CD4-positive, alpha-beta T cell treated with Interleukin-15 for 1 hour (primary cell): ENCODE measurements at regions not wholly inside any gene's neighbourhood (a gene's known extent, or its start where the extent isn't known, plus 50 kb on each side); places are given as distances from the start of the nearest gene placed in this dataset.
"Not testable (repeated sequence)": the region's sequence is repeated elsewhere in the genome, so short reads cannot be mapped to it uniquely, and the experiment has no call there.

ENCODE experiments used
- DNase-seq: peaks from one replicate; pipeline ENCODE4 v3.0.0-alpha.2; 2020

DNA sequence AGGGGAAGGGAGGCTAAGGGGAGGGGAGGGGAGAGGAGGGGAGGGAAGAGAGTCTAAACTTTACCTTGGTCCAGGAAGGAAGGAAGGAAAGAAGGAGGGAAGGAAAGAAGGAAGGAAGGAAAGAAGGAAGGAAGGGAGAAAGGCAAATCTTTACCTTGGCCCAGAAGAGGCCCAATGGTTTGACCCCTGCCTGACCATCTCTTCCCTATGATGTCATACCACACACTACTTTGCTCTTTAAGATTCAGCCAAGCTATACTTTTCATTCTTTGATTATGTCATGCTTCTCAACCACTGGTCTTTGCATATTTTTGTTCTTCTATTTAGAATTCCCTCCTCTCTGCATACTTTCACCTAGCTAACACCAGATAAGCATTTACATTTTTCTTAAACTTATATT is 1077.5 kb downstream of the PCDH9 start:
- no peak for DNase-seq

- not testable (repeated sequence) for DNase-seq
Measured at GRCh38 chr13:66144357-66144756, 1085.8 kb downstream of the PCDH9 start.

DNA sequence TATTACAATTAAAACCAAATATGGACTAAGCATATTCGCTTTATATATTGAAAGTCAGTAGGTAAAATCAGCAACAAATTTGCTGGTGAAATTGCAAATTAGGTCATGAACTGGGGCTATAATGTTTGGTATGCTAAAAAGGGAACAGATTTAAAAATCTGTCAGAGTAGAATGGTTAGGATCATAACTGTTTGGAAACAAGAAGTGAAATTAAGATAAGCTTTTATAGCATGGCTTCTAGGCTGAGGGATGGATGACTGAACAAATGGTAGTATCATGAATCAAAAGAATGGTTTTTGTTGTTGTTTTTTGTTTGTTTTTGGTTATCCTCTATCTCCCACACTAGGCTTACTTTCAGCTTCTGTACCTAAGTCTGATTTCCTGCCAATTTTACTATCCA is 1090.4 kb downstream of the PCDH9 start:
- DNase-seq: no peak

- no peak for DNase-seq
Measured at GRCh38 chr13:66139250-66139649, 1090.9 kb downstream of the PCDH9 start.

DNA sequence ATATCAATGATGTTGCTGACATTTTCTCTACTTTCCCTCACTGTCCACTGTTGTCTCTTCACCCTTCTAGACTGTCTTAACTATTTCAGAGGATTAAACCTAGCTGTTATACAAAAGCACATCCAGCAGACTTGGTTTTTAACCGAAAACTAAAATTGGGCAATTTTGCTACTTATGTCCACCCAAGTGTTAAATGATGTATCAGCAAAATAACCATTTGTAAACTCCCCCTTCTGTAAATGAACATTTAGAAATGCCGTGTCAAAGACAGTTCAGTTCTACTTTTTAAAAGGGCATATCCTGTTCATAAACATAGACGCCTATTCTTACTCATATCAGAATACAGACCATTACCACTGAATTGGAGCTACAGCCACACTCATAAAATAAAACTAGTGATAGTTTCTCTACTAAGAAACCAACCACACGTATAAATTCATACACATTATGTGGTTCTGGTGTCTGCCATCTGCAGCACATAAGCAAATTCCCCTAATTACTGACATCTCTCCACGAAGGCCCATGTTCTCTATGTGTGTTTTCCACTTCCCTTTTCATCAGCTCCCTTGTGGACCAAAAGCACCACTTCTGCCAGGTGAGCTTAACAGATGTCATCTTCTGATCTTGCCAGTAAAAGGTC is 1091.8 kb downstream of the PCDH9 start:
- DNase-seq: peak; percentile 18

DNA sequence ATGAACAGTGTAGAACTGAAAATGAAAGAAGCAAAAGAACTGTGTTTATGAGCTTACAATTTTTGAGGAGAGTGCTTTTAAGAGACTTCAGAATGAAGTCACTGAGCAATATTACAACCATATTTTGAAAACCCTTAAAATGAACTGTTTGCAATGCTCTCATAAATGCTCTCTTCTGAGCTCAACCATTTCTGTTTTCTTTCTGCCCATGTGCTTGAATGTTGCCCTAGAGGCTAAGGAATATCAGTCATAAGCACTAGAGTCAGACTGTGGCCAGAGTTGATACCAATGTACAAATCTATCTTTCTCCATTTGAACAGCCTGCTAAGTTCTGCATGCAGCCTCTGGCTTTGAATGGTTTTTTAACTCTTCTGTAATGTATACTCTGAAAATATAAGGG is 1092.8 kb downstream of the PCDH9 start:
- DNase-seq: no peak

DNA sequence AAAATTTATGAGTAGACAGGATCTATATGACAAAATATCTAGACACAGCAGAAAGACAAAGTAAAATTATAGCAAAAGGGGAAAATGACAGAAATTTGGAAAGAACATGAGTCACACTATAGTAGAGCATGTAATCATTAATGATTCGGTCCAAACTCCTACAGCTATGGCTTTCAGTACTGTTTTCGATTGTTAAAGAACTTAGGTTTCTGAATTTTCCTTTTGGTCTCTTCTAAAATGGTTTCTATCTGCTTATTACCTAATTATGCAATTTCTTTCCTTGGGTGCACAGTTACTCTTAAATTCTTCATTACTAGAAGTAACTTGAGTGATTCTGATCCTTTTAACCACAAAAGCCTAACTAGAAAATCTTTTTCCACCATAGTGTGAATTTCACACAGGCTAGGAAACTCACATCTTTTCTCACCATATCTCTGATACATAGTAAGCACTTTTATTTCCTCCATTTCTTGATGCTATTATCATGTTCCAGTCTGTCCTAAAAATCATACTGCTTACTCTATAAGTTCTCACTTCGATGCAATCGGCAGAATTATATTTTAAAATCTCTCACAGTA is 1101.4 kb downstream of the PCDH9 start:
- DNase-seq: no peak

DNA sequence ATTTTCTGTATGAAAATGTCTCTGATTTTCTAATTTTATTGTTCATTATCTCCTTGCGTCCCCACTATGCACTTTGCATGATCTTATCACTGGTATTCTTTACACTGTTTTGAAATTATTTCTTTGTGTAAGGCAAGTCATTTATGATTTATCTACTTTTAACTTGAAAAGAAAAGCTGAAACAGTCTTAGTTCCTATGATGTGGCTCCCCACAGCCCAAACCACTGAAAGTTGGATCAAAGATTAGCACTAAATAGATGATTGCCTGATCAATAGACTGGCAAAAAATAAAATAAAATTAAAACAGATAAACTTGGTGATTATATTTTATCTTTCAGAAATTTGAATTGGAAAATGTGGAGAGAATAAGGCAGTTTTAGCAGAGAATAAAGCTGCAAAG is 1101.9 kb downstream of the PCDH9 start:
- no peak for DNase-seq

DNA sequence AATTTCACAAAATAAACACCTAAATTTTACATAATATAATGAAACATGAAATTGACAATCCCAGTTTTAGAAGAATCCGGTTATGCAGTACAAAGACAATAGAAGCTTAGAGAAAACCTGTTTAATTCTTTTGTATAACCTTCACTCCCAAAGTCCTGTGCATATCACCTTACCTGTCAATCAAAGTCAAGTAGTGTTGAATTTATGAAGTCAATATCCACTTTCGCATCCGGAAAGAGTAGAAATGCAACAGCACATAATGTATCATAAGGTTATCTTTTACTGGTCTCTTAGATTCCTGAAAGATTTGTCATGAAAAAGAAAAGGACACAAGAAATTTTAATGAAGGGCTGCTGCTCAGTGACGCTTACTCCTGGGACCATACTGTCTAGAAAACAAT is 1112.6 kb downstream of the PCDH9 start:
- DNase-seq: no peak

- DNase-seq: no peak
Measured at GRCh38 chr13:66113882-66114526, 1116.1 kb downstream of the PCDH9 start.

- no peak for DNase-seq
Measured at GRCh38 chr13:66111628-66112027, 1118.5 kb downstream of the PCDH9 start.

DNA sequence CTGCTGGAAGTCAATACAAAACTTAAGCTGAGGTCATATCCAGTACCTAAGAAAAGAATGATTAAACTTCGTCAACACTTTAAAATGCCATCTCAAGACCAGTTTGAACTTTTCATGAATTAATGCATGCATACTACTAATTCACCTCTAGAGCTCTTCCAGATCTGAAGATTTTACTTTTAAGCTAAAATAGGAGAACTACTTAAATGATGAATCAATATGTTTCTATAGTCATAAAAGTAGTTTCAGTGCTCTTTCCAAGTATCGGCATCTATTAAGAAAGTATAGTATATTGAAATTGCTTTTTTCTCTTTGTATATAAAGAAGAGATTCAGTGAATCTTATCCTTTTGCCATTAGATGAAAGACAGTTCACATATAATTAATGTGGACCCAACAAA is 1123.9 kb downstream of the PCDH9 start:
- no peak for DNase-seq

- DNase-seq: no peak
Measured at GRCh38 chr13:66102864-66103263, 1127.3 kb downstream of the PCDH9 start.

- DNase-seq: no peak
Measured at GRCh38 chr13:66099825-66100224, 1130.3 kb downstream of the PCDH9 start.

- no peak for DNase-seq
Measured at GRCh38 chr13:66098931-66099628, 1131.1 kb downstream of the PCDH9 start.

DNA sequence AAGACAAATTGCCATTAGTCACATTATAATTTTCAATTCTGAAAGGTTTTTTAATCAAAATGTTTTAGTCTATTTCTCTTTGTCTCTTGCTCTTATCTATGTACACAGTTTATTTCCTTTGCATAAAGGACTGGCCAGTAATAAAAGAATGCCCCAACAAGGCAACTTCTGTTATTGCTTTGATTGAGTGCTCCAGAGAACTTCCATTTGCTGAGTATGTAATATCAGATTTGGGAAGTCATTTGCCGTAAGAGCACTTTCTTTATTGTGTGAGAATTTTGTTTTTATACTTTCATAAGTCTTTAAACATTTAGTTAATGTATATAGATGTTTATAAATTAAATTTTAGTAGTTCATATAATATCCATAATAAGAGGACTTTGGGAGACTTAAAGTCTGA is 1140.4 kb downstream of the PCDH9 start:
- DNase-seq: no peak

GRCh38 chr13:66087269-66087710 is 1142.8 kb downstream of the PCDH9 start:
- no peak for DNase-seq

GRCh38 chr13:66077132-66077689 is 1152.9 kb downstream of the PCDH9 start:
- no peak for DNase-seq

DNA sequence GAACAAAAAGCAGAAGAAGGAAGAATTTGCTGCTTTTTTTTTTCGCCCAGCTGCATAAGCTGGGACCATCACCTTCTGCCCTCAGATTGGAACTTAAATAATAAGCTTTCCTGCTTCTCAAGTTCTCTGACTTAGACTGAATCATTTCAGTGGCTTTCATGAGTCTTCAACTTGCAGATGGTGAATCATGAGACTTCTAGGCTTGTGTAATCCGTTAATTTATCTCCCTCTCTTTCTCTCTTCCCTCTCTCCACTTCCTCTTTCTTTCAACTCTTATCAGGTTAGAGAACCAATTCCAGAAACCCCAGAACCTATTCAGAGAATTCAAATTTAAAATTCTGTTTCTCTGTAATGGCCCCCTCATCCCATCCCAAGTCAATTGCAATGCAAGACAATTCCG is 1153.7 kb downstream of the PCDH9 start:
- no peak for DNase-seq

DNA sequence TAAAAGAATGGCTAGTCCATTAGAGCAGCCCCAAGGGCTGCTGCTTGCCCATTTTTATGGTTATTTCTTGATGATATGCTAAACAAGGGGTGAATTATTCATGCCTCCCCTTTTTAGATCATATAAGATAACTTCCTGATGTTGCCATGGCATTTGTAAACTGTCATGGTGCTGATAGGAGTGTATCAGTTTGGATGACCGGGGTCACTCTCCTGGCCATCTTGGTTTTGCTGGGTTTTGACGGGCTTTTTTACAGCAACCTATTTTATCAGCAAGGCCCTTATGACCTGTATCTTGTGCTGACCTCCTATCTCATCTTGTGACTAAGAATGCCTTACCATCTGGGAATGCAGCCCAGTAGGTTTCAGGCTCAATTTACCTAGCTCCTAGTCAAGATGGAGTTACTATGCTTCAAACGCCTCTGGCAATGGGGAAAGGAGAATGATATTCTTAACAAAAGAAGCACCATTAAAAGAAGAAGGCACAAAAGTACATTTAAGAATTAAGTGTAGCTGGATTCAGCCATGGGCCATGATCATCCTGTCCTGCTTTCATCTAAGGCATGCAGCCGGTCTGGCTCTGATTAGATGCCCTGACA is 1156.0 kb downstream of the PCDH9 start:
- no peak for DNase-seq

DNA sequence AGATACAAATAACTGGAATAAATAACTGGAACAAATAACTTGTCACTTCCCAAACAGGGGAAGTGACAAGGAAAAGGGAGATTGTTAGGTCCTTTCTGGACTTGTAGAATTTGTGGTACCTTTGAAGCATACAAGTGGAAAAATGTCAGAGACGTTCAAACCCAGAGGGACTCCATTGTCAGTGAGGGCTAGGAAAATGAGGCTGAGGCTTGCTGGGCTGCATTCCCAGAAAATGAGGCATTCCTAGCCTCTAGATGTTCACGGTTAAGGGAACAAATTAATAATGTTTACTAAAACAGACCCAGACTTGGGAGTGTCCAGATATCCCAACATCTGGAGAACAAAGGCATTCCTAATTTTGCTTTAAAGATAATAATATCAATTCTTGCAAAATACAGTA is 1158.0 kb downstream of the PCDH9 start:
- DNase-seq: not testable (repeated sequence)

DNA sequence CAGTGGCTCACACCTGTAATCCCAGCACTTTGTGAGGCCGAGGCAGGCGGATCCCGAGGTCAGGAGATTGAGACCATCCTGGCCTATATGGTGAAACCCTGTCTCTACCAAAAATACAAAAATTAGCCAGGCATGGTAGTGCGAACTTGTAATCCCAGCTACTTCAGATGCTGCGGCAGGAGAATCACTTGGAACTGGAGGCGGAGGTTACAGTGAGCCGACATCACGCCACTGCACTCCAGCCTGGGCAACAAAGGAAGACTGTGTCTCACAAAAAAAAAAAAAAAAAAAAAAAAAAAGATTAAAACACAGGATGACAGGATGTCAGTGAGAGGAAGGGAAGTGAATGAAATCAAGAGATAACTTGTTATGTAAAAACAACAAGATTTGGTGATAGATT is 1158.5 kb downstream of the PCDH9 start:
- DNase-seq: no peak

- DNase-seq: no peak
Measured at GRCh38 chr13:66071029-66071428, 1159.1 kb downstream of the PCDH9 start.
